ENCODE measurements at regions not wholly inside any gene's neighbourhood (a gene's known extent, or its start where the extent isn't known, plus 50 kb on each side); places are given as distances from the start of the nearest gene placed in this dataset.

GRCh38 chr9:11928871-11929321 lies 764.3 kb upstream of the TYRP1 start:
- no peak for DNase-seq (ENCODE audit: low spot score)

GRCh38 chr9:11931109-11931508 lies 762.1 kb upstream of the TYRP1 start:
- DNase-seq (ENCODE audit: low spot score): peak; percentile 84

- DNase-seq (ENCODE audit: low spot score): no peak
Measured at GRCh38 chr9:11931751-11932150, 761.4 kb upstream of the TYRP1 start.

- peak; percentile 78 for DNase-seq (ENCODE audit: low spot score)
Measured at GRCh38 chr9:11933926-11934325, 759.3 kb upstream of the TYRP1 start.

- DNase-seq (ENCODE audit: low spot score): peak; percentile 37
Measured at GRCh38 chr9:11946531-11946930, 746.7 kb upstream of the TYRP1 start.

- DNase-seq (ENCODE audit: low spot score): no peak
Measured at GRCh38 chr9:11962327-11962726, 730.9 kb upstream of the TYRP1 start.

GRCh38 chr9:11966786-11967185 lies 726.4 kb upstream of the TYRP1 start:
- DNase-seq (ENCODE audit: low spot score): no peak

- no peak for DNase-seq (ENCODE audit: low spot score)
Measured at GRCh38 chr9:11968631-11969030, 724.6 kb upstream of the TYRP1 start.

- DNase-seq (ENCODE audit: low spot score): no peak
Measured at GRCh38 chr9:11973011-11973410, 720.2 kb upstream of the TYRP1 start.

GRCh38 chr9:11973511-11973910 lies 719.7 kb upstream of the TYRP1 start:
- DNase-seq (ENCODE audit: low spot score): no peak

GRCh38 chr9:11992866-11993265 lies 700.3 kb upstream of the TYRP1 start:
- no peak for DNase-seq (ENCODE audit: low spot score)

- DNase-seq (ENCODE audit: low spot score): no peak
Measured at GRCh38 chr9:12014488-12014887, 678.7 kb upstream of the TYRP1 start.

- DNase-seq (ENCODE audit: low spot score): no peak
Measured at GRCh38 chr9:12054235-12054634, 639.0 kb upstream of the TYRP1 start.

- no peak for DNase-seq (ENCODE audit: low spot score)
Measured at GRCh38 chr9:12056874-12057273, 636.3 kb upstream of the TYRP1 start.

GRCh38 chr9:12060067-12060466 lies 633.1 kb upstream of the TYRP1 start:
- DNase-seq (ENCODE audit: low spot score): no peak

GRCh38 chr9:12060811-12061210 lies 632.4 kb upstream of the TYRP1 start:
- DNase-seq (ENCODE audit: low spot score): no peak

GRCh38 chr9:12065050-12065449 lies 628.1 kb upstream of the TYRP1 start:
- no peak for DNase-seq (ENCODE audit: low spot score)

GRCh38 chr9:12065686-12066085 lies 627.5 kb upstream of the TYRP1 start:
- no peak for DNase-seq (ENCODE audit: low spot score)

GRCh38 chr9:12066455-12067035 lies 626.6 kb upstream of the TYRP1 start:
- DNase-seq (ENCODE audit: low spot score): no peak

- no peak for DNase-seq (ENCODE audit: low spot score)
Measured at GRCh38 chr9:12069366-12069765, 623.8 kb upstream of the TYRP1 start.

GRCh38 chr9:12085399-12085798 lies 607.8 kb upstream of the TYRP1 start:
- DNase-seq (ENCODE audit: low spot score): no peak

GRCh38 chr9:12091865-12092527 lies 601.2 kb upstream of the TYRP1 start:
- DNase-seq (ENCODE audit: low spot score): no peak

- no peak for DNase-seq (ENCODE audit: low spot score)
Measured at GRCh38 chr9:12094046-12094445, 599.1 kb upstream of the TYRP1 start.

- no peak for DNase-seq (ENCODE audit: low spot score)
Measured at GRCh38 chr9:12095931-12096330, 597.3 kb upstream of the TYRP1 start.
